ENCODE measurements at regions not wholly inside any gene's neighbourhood (a gene's known extent, or its start where the extent isn't known, plus 50 kb on each side); places are given as distances from the start of the nearest gene placed in this dataset.

DNA sequence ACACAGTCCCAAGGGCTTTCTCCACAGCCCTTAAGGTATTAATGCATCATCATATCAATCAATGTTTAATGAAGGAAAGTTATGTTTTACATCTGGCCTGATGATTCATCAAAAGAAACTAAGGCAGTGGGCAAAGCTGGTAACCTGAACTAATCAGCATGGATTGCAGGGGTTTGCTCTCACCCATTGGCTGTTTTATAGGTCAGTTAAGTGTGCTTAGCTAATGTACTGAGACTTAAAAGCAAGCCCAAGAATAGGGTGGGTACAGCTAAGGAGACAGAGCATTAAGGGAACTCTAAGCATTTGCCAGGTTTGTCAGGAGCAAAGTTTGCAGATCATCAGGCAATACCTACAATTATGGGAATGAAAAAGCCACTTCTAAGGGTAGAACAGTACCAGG lies 1247.6 kb downstream of the CDH8 start:
- TF ChIP-seq, protein P1, sequence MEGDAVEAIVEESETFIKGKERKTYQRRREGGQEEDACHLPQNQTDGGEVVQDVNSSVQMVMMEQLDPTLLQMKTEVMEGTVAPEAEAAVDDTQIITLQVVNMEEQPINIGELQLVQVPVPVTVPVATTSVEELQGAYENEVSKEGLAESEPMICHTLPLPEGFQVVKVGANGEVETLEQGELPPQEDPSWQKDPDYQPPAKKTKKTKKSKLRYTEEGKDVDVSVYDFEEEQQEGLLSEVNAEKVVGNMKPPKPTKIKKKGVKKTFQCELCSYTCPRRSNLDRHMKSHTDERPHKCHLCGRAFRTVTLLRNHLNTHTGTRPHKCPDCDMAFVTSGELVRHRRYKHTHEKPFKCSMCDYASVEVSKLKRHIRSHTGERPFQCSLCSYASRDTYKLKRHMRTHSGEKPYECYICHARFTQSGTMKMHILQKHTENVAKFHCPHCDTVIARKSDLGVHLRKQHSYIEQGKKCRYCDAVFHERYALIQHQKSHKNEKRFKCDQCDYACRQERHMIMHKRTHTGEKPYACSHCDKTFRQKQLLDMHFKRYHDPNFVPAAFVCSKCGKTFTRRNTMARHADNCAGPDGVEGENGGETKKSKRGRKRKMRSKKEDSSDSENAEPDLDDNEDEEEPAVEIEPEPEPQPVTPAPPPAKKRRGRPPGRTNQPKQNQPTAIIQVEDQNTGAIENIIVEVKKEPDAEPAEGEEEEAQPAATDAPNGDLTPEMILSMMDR (IDR thresholded peaks at IDR 0.05; ENCODE audit: poor library complexity): no peak
- no peak for TF ChIP-seq EZH2phosphoT487 (IDR thresholded peaks at IDR 0.05; ENCODE audit: low read depth, severe bottlenecking, unreplicated experiment)
- no peak for TF ChIP-seq EZH2 (IDR thresholded peaks at IDR 0.05; ENCODE audit: borderline replicate concordance)

All from hepatocyte (in vitro differentiated cells).